ENCODE measurements at regions not wholly inside any gene's neighbourhood (a gene's known extent, or its start where the extent isn't known, plus 50 kb on each side); places are given as distances from the start of the nearest gene placed in this dataset.

DNA sequence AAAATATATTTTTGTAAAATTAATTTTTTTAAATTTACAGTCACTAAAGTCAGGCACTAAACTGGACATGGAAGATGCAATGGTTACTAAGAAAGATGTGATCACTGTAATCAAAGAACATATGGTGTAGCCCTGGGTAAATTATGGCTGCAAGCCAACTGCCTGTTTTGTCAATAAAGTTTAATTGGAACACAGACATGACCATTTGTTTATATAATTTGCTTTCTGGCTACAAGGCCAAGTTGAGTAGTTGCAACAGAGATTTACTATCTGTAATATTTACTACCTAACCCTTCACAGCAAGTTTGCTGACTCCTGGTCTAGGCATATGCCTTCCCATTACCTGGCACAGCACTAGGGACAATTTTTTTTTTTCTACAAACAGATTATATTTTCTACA lies 448.9 kb downstream of the ADRA2A start:
- TF ChIP-seq, protein P1, sequence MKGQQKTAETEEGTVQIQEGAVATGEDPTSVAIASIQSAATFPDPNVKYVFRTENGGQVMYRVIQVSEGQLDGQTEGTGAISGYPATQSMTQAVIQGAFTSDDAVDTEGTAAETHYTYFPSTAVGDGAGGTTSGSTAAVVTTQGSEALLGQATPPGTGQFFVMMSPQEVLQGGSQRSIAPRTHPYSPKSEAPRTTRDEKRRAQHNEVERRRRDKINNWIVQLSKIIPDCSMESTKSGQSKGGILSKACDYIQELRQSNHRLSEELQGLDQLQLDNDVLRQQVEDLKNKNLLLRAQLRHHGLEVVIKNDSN (IDR thresholded peaks at IDR 0.05; ENCODE audit: borderline replicate concordance, extremely low read length, insufficient read depth, low read depth, low read length) = no peak
- no peak for TF ChIP-seq TCF7 (IDR thresholded peaks at IDR 0.05; ENCODE audit: borderline replicate concordance)
- no peak for TF ChIP-seq SREBF2 (IDR thresholded peaks at IDR 0.05; ENCODE audit: low read length)
- no peak for TF ChIP-seq SIN3A (IDR thresholded peaks at IDR 0.05; ENCODE audit: low read depth, low read length)
- no peak for TF ChIP-seq CREB1 (IDR thresholded peaks at IDR 0.05; ENCODE audit: low read depth)
- TF ChIP-seq SUZ12 (IDR thresholded peaks at IDR 0.05; ENCODE audit: unreplicated experiment) = no peak
- TF ChIP-seq MTA2 (IDR thresholded peaks at IDR 0.05; ENCODE audit: low read depth) = no peak
- no peak for TF ChIP-seq BCL11A (IDR thresholded peaks at IDR 0.05; ENCODE audit: low read depth, low read length)
- no peak for TF ChIP-seq FOS (IDR thresholded peaks at IDR 0.05; ENCODE audit: borderline replicate concordance, extremely low read depth, insufficient read length)
